Stimulated activated memory B cell treated with anti-CD40 and anti-IgM and Interleukin-4, amounts not matched to agents 10 μg/mL and 1 μg/mL and 100 μg/mL, for 72 hours (primary cell): ENCODE measurements at regions not wholly inside any gene's neighbourhood (a gene's known extent, or its start where the extent isn't known, plus 50 kb on each side); places are given as distances from the start of the nearest gene placed in this dataset.

ENCODE experiments used
- ATAC-seq: fragments of 150-1000 bp; cut with Tn5 transposase; 2 replicates; pipeline ENCODE4 v1.10.0; 2021
- H3K27ac Mint-ChIP-seq: one replicate; pipeline ENCODE4 v1.8.0; 2022; ENCODE audit warnings: mild to moderate bottlenecking, mixed read lengths
- H3K27me3 Mint-ChIP-seq: one replicate; pipeline ENCODE4 v1.8.0; 2022; ENCODE audit warnings: mixed read lengths
- H3K36me3 Mint-ChIP-seq: one replicate; pipeline ENCODE4 v1.8.0; 2022; ENCODE audit warnings: mixed read lengths
- H3K4me1 Mint-ChIP-seq: one replicate; pipeline ENCODE4 v1.8.0; 2022; ENCODE audit warnings: mixed read lengths
- H3K4me3 Mint-ChIP-seq: one replicate; pipeline ENCODE4 v1.8.0; 2022; ENCODE audit warnings: mild to moderate bottlenecking, moderate library complexity, mixed read lengths
- H3K9me3 Mint-ChIP-seq: one replicate; pipeline ENCODE4 v1.8.0; 2022; ENCODE audit warnings: mixed read lengths

DNA sequence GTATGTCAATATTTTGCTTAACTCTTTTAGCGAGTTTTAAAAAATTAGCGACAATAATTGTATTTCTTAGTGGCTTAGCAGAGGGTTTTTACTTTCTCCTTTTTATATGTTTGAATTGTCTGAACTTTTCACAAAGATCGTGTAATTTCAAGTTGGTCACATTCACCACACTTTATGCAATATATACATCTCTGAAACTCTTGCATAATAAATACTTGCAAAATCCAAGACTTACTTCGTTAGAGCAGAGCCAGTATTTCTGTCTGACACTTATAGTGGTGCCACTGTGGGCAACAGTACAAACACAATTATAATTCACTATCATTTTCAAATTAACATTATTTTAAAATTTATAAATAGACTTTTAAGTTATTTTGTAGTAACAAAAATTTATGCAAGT, 62.0 kb downstream of the SUCNR1 start:
- Mint-ChIP-seq H3K4me3 (no peak overlapping the region), H3K9me3 (no peaks in the 10 kb centered on the region), H3K27ac (no peak overlapping the region), H3K4me1 (no peaks in the 10 kb centered on the region), H3K27me3 (no peaks in the 10 kb centered on the region), H3K36me3 (no peaks in the 10 kb centered on the region)
- ATAC-seq: no peak

DNA sequence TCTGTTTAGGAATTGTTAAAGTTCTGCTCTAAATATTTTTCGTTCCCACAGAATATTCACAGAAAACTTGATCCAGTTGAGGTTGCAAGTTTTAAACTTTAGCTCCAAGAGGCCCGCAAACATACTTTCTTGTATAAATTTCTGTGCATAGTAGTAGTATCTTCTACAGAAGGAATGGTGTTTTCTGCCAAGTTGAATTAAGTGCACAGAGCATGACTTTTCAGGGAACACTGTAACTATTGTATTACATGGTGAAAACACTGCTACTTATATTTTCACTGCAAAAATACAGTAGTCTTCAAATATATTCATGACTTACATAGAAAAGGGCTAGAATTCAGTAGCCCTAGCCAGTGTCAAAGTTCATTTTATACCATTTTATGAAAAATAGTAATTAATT, 67.0 kb downstream of the SUCNR1 start:
- no peak overlapping the region for H3K4me3 Mint-ChIP-seq
- no peaks in the 10 kb centered on the region for H3K4me1 Mint-ChIP-seq
- no peak for ATAC-seq
- peaks cover 4% of the 10 kb centered on the region for H3K9me3 Mint-ChIP-seq
- no peaks in the 10 kb centered on the region for H3K36me3 Mint-ChIP-seq
- no peak overlapping the region for H3K27ac Mint-ChIP-seq
- no peaks in the 10 kb centered on the region for H3K27me3 Mint-ChIP-seq

DNA sequence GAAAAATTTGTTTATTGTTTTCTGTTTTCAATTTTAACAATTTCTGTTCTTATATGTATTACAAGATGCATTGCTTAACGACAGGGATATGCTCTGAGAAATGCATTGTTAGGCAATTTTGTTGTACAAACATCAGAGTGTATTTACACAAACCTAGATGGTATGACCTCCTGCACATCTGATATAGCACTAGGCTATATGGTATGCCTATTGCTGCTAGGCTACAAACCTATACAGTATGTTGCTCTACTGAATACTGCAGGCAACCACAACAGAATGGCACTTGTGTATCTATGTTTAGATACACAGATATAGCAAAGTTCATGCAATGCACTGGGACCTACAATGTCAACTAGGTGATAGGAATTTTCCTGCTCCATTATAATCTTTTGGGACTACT, 70.1 kb downstream of the SUCNR1 start:
- Mint-ChIP-seq H3K36me3 (no peaks in the 10 kb centered on the region), H3K27me3 (peaks cover 25% of the 10 kb centered on the region), H3K4me1 (no peaks in the 10 kb centered on the region), H3K9me3 (peaks cover 7% of the 10 kb centered on the region), H3K4me3 (no peak overlapping the region), H3K27ac (no peak overlapping the region)
- no peak for ATAC-seq

DNA sequence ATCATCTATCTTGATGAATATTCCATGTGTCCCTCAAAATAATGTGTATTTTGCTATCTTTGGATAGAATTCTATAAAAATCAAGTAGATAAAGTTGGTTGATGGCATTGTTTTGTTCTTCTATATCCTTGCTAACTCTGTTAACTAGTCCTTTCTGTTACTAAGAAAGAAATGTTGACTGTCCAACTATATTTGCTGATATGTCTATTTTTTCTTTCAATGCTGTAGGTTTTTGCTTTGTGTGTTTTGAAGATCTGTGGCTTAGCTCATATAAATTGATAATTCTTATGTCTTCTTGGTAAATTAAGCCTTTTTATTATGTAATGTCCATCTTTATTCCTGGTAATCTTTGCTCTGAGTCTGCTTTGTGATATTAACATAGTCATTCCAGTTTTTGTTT, 70.9 kb downstream of the SUCNR1 start:
- H3K27ac Mint-ChIP-seq: no peak overlapping the region

DNA sequence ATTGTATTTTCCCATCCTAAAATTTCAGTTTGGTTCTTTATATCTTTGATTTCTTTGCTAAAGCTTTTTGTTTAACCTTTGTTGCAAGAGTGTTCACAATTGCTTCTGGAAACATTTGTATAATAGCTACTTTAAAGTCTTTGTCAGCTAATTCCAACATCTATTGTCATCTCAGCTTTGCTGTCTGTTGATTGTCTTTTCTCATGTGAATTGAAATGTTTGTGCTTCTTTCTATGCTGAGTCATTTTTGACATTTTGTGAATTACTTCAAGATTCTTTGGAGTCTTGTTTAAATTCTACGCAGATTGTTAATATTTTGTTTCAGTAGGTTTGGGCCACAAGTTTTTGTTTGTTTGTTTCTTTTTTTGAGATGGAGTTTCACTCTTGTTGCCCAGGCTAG, 73.2 kb downstream of the SUCNR1 start:
- H3K9me3 Mint-ChIP-seq: peaks cover 7% of the 10 kb centered on the region
- peaks cover 35% of the 10 kb centered on the region for H3K27me3 Mint-ChIP-seq
- H3K4me1 Mint-ChIP-seq: no peaks in the 10 kb centered on the region
- no peak for ATAC-seq
- H3K36me3 Mint-ChIP-seq: no peaks in the 10 kb centered on the region
- no peak overlapping the region for H3K27ac Mint-ChIP-seq
- no peak overlapping the region for H3K4me3 Mint-ChIP-seq

More for the DNA sequence above, 70.9 kb downstream of the SUCNR1 start:
- H3K9me3 Mint-ChIP-seq: peaks cover 7% of the 10 kb centered on the region
- H3K36me3 Mint-ChIP-seq: no peaks in the 10 kb centered on the region
- H3K4me3 Mint-ChIP-seq: no peak overlapping the region
- ATAC-seq: no peak
- peaks cover 28% of the 10 kb centered on the region for H3K27me3 Mint-ChIP-seq
- no peaks in the 10 kb centered on the region for H3K4me1 Mint-ChIP-seq

DNA sequence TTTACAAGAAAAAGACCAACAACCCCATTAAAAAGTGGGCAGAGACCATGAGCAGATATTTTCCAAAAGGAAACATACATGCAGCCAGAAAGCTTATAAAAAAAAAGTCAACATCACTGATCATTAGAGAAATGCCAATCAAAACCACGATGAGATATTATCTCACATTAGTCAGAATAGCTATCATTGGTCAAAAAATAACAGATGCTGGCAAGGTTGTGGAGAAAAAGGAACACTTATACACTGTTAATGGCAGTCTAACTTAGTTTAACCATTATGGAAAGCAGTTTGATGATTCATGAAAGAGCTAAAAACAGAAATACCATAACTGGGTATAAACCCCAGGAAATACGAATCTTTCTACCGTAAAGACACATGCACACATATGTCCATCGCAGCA, 76.3 kb downstream of the SUCNR1 start:
- peaks cover 5% of the 10 kb centered on the region for H3K9me3 Mint-ChIP-seq
- H3K27me3 Mint-ChIP-seq: peaks cover 52% of the 10 kb centered on the region
- H3K4me1 Mint-ChIP-seq: no peaks in the 10 kb centered on the region
- no peaks in the 10 kb centered on the region for H3K36me3 Mint-ChIP-seq
- ATAC-seq: no peak
- no peak overlapping the region for H3K4me3 Mint-ChIP-seq
- no peak overlapping the region for H3K27ac Mint-ChIP-seq

DNA sequence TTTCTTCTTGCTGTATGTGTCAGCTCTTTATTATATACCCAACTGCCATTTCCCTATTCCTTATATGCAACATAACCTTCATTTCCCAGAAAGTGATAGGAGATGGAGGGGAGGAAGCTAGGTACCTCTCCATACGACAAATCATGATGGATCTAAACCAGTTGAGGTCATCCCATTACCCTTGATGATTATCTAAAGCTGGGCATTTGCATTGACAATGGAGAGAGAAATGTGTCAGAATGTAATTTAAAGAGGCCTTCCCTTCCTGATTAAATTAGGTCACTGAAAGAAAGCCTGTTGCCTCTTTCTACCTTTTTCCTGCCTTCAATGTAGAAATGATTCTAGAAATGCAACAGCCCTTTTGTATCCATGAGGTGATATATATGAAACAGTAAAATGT, 81.9 kb downstream of the SUCNR1 start:
- peaks cover 17% of the 10 kb centered on the region for H3K27me3 Mint-ChIP-seq
- no peaks in the 10 kb centered on the region for H3K4me1 Mint-ChIP-seq
- no peak for ATAC-seq
- H3K4me3 Mint-ChIP-seq: no peak overlapping the region
- H3K27ac Mint-ChIP-seq: no peak overlapping the region
- H3K36me3 Mint-ChIP-seq: no peaks in the 10 kb centered on the region
- no peaks in the 10 kb centered on the region for H3K9me3 Mint-ChIP-seq

DNA sequence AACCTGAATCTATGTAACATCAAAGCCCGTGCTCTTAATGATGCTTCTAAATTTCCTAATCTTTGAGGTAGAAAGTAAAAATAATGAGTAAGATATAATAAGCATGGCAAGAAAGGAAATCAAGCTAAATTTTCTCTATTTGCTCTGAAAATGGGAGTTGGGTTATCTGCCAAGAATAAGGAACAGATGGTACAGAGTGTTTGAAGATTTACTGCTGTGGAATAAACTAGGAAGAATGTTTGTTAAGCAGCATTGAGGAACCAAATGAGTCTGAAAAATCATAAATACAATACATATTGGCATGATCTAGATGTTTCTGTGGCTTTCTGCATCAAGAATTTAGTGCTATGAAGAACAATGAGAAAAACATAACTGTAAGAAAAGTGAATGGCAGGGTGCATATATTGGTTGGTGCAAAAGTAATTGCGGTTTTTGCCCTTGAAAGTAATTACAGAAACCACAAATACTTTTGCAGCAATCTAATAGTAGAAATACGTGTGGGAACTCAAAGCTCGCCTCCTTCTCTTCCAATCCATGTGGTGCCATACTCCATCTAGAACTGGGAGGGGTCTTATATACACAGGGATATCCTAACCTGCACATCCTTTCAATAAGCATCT, 87.6 kb downstream of the SUCNR1 start:
- Mint-ChIP-seq H3K36me3 (no peaks in the 10 kb centered on the region), H3K9me3 (no peaks in the 10 kb centered on the region), H3K4me3 (no peak overlapping the region), H3K27ac (no peak overlapping the region), H3K27me3 (no peaks in the 10 kb centered on the region), H3K4me1 (no peaks in the 10 kb centered on the region)
- no peak for ATAC-seq

DNA sequence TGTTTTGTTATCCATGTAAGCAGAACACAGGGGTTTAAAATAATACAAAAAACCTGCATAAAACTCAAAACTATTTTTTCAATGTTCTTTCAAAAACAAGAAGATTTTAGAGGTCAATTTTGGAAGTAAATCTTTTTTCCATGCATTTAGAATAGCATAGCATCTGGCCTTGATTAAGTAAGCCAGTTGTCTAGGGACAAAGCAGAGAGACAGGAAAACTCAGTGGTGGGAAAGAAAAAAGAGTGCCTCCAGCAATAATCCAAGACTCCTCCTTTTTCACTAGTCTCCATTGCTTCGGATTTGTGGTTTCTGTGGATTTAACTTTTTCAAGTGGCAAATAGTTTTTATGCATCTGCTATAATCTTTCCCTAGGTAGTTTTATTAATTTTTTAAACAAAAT, 88.9 kb downstream of the SUCNR1 start:
- Mint-ChIP-seq H3K9me3 (no peaks in the 10 kb centered on the region), H3K4me1 (no peaks in the 10 kb centered on the region), H3K4me3 (no peak overlapping the region), H3K27ac (no peak overlapping the region), H3K36me3 (no peaks in the 10 kb centered on the region), H3K27me3 (no peaks in the 10 kb centered on the region)
- no peak for ATAC-seq

DNA sequence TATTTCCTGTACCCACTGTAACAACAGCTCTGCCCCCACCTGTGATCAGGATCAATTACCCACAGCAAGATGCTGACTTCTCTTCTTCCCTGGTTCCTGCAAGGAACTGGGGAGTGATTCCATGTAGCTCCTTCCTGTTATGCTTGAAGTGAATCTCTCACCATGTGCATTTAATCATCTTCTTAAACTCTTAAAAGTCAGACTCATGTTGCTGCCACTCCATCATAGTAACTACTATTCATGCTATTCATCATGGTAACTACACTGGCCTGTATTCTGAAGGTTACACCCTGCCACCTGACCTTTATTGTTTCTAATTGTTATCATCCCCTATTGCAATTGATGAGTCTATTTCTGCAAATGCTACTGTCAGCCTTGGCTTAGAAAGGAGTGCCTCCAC, 89.5 kb downstream of the SUCNR1 start:
- Mint-ChIP-seq H3K9me3 (no peaks in the 10 kb centered on the region), H3K36me3 (no peaks in the 10 kb centered on the region), H3K27me3 (no peaks in the 10 kb centered on the region), H3K27ac (no peak overlapping the region), H3K4me1 (no peaks in the 10 kb centered on the region), H3K4me3 (no peak overlapping the region)
- ATAC-seq: no peak

DNA sequence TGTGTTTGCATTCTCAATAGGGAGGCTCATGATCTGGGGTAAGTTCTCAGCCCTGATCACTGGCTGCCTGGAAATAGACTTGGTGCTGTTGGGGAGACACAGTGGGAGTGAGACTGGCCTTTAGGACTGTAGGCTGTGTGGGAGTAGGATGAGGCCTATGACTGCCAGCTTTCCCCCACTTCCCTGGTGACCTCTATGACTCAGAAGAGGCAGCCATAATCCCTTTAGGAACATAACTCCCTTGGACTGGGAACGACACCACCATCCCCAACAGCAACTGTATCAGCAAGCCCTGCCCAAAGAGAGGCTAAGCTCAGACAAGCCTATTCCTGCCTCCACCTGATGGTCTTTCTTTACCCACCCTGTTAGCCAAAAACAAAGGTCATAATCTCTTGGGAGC, 91.3 kb downstream of the SUCNR1 start:
- ATAC-seq: no peak
- no peaks in the 10 kb centered on the region for H3K4me1 Mint-ChIP-seq
- no peak overlapping the region for H3K4me3 Mint-ChIP-seq

DNA sequence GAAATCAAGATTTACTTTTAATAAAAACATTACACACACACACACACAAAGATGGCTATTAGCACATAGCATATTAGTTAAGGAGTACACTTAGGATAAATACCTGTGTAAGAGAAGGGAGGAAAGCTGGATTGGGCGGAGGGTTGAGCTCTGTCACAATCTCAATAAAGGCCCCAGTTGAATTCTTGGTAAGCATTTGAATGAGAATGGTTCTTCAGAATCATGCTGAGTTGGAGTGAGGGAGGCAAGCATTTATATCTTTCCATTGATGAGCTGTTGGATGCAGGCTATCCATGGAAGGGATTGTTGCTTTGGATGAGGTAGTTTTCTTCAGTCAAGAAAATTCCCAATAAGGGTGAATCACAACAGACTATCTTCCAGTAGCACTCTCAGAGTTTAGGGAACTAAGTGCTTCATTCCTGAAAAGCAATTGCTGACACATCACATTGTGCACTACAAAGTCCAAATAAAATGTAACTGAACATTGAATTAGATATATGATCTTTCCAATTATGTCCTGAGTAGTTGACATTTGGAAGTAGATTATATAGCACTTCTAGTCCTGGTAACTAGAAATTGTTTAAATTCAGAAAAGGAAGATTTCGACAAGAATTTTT, 95.7 kb downstream of the SUCNR1 start:
- no peaks in the 10 kb centered on the region for H3K36me3 Mint-ChIP-seq
- H3K27ac Mint-ChIP-seq: no peak overlapping the region
- no peaks in the 10 kb centered on the region for H3K27me3 Mint-ChIP-seq
- no peaks in the 10 kb centered on the region for H3K9me3 Mint-ChIP-seq
- H3K4me1 Mint-ChIP-seq: no peaks in the 10 kb centered on the region
- ATAC-seq: no peak
- H3K4me3 Mint-ChIP-seq: no peak overlapping the region

More for the DNA sequence above, 91.3 kb downstream of the SUCNR1 start:
- Mint-ChIP-seq H3K36me3 (no peaks in the 10 kb centered on the region), H3K9me3 (no peaks in the 10 kb centered on the region), H3K27ac (no peak overlapping the region), H3K27me3 (no peaks in the 10 kb centered on the region)

DNA sequence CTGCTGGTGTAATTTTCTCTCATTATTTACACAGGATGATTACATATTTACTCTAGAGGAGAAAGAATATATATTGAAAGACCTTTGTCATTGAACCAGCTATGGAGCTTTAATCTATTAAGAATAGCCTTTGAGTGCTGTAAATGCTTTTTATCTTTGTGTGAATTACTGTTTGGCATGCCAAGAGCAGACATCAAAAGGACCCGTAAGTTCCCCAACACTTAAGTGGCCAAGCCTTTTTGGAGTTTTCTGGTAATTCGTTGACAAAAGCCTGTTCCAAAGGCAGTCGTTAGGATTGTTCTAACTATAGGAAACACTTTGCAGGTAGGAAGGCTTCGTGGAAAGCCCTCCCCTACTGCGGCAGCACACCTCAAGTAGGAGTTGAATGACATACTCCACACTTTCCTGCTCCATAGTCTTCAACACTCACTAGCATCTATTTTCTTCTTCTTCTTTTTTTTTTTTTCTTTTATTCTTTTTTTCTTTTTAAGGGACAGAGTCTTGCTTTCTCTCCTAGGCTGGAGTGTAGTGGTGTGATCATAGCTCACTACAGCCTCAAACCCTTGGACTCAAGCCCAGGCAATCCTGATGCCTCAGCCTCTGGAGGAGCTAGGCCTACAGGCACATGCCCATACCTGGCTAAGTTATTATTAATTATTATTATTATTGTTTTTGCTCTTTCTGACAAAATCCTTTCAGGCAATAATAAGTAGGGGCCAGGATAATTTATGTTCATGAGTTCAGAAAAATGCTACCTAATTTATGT, 98.6 kb downstream of the SUCNR1 start:
- ATAC-seq: no peak
- Mint-ChIP-seq H3K9me3 (no peaks in the 10 kb centered on the region), H3K4me3 (no peak overlapping the region), H3K4me1 (no peaks in the 10 kb centered on the region), H3K27me3 (no peaks in the 10 kb centered on the region), H3K27ac (no peak overlapping the region), H3K36me3 (no peaks in the 10 kb centered on the region)

DNA sequence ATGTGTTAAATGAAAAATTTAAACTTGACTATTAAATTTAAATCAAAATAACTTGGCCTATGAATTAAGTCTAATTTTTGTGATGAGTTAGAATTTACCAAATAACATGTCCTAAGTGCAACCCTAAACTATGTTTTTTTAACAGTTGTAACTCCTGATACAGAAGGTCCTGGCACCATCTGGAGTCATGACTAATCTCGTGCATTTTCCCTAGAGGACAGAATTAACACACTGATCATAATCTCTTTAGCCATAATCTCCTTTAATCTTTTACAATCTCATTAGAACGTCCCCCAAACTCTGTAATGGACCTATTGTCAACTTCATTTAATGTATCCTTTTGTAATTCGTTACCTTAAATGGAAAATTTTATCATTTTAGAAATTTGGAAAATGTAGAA, 100.6 kb downstream of the SUCNR1 start:
- no peak for ATAC-seq
- Mint-ChIP-seq H3K36me3 (no peaks in the 10 kb centered on the region), H3K4me3 (no peak overlapping the region), H3K4me1 (no peaks in the 10 kb centered on the region), H3K27ac (no peak overlapping the region), H3K9me3 (no peaks in the 10 kb centered on the region), H3K27me3 (peaks cover 6% of the 10 kb centered on the region)

DNA sequence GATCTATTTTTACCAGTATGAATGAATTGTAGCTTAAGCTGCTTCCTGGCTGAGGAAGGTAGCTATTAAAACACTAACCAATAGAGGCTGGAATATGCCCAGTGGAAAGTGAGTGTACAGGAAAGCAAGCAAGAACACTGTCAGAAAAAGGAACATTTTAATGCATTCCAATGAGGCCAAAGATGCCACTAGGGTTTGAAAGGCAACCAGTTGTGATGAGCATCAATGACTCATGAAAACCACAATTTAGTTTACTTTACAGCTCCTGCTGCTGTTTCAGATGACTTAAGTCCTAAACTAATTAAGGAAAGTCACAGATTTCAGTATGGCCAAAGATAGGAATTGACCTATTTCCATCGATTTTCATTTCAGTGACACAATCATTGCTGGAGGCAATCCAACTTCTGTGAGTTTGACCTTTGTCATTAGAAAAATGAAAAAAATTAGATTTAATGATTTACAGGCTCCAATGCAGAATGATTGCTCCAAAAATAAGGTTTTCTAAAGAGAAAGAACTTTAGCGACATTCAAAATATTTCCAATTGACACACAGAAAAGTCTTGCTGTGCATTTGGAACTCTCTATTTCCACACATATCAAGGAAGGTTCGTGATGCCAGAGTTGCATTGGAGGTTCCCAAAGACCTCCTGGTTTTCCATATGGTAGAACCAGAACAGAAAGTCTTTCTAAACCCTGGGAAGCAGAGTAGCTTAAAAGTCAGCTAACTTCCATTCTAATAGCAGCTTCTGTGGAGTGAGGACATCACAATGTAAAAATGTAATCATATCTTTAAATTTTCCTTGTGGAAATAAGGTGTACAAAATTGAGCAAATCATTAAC, 103.0 kb downstream of the SUCNR1 start:
- H3K36me3 Mint-ChIP-seq: no peaks in the 10 kb centered on the region
- peaks cover 15% of the 10 kb centered on the region for H3K27me3 Mint-ChIP-seq
- no peak overlapping the region for H3K27ac Mint-ChIP-seq
- no peak overlapping the region for H3K4me3 Mint-ChIP-seq
- no peak for ATAC-seq
- H3K9me3 Mint-ChIP-seq: no peaks in the 10 kb centered on the region
- no peaks in the 10 kb centered on the region for H3K4me1 Mint-ChIP-seq
